Right atrium auricular region (tissue), 2 donors: ENCODE measurements at regions not wholly inside any gene's neighbourhood (a gene's known extent, or its start where the extent isn't known, plus 50 kb on each side); places are given as distances from the start of the nearest gene placed in this dataset.

Source experiments
- DNase-seq: peaks from one replicate; pipeline ENCODE4 v3.0.0-alpha.2; 2019; ENCODE audit warnings: low spot score
- H3K27ac ChIP-seq, 2 donors: fragments of 200-600 bp; sonication (generic); 1 replicate in 1 of 2; 2 replicates in 1 of 2; pipeline ENCODE4 v1.5.1; 2016 to 2019
- H3K27me3 ChIP-seq, 2 donors: fragments of 200-600 bp; sonication (generic); one replicate each; pipeline versions ENCODE4 v1.5.1 to v1.6.0; 2017 to 2019
- H3K36me3 ChIP-seq: fragments of 200-600 bp; sonication (generic); one replicate; pipeline ENCODE4 v1.5.1; 2016
- H3K4me1 ChIP-seq, 2 donors: fragments of 200-600 bp; sonication (generic); one replicate each; pipeline versions ENCODE4 v1.5.1 to v1.6.0; 2017 to 2019
- H3K4me3 ChIP-seq, 2 donors: fragments of 200-600 bp; sonication (generic); 1 replicate in 1 of 2; 2 replicates in 1 of 2; pipeline ENCODE4 v1.5.1; 2017 to 2019; ENCODE audit warnings: mild to moderate bottlenecking in 1 of 2, moderate library complexity in 1 of 2
- H3K9me3 ChIP-seq, 2 donors: fragments of 200-600 bp; sonication (generic); one replicate each; pipeline ENCODE4 v1.5.1; 2019
- TF ChIP-seq, protein P1 (sequence below), 2 donors: fragments of 200-600 bp; sonication (generic); IDR thresholded peaks; one replicate each; pipeline ENCODE4 v1.5.1; 2019; ENCODE audit warnings: antibody characterized with exemption in 2 of 2

DNA sequence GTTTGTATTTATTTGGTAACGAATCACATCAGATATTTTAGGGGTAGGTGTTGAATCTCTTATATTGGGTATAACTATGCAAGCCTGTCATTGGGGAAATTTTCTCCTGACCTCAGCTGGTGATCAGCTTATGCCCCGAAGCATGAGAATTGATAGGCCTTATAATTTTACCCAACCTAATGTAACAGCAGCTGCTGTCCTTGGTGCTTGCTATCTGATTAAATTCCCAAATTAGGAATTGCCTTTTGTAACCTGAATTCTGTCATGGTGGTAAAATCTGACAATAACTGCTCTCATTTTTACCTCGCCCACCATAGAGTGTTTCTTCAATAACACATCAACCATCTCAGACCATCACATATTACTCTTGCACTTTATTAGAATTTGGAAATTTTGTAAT lies 1542.6 kb upstream of the PIK3C3 start:
- no peaks in the 10 kb centered on the region for H3K9me3 ChIP-seq
- TF ChIP-seq, protein P1, sequence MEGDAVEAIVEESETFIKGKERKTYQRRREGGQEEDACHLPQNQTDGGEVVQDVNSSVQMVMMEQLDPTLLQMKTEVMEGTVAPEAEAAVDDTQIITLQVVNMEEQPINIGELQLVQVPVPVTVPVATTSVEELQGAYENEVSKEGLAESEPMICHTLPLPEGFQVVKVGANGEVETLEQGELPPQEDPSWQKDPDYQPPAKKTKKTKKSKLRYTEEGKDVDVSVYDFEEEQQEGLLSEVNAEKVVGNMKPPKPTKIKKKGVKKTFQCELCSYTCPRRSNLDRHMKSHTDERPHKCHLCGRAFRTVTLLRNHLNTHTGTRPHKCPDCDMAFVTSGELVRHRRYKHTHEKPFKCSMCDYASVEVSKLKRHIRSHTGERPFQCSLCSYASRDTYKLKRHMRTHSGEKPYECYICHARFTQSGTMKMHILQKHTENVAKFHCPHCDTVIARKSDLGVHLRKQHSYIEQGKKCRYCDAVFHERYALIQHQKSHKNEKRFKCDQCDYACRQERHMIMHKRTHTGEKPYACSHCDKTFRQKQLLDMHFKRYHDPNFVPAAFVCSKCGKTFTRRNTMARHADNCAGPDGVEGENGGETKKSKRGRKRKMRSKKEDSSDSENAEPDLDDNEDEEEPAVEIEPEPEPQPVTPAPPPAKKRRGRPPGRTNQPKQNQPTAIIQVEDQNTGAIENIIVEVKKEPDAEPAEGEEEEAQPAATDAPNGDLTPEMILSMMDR (IDR thresholded peaks at IDR 0.05) = no peak
- H3K4me1 ChIP-seq = no peaks in the 10 kb centered on the region
- no peak for DNase-seq
- no peak overlapping the region for H3K4me3 ChIP-seq
- no peaks in the 10 kb centered on the region for H3K27me3 ChIP-seq
- H3K27ac ChIP-seq = no peak overlapping the region
- H3K36me3 ChIP-seq = no peaks in the 10 kb centered on the region

DNA sequence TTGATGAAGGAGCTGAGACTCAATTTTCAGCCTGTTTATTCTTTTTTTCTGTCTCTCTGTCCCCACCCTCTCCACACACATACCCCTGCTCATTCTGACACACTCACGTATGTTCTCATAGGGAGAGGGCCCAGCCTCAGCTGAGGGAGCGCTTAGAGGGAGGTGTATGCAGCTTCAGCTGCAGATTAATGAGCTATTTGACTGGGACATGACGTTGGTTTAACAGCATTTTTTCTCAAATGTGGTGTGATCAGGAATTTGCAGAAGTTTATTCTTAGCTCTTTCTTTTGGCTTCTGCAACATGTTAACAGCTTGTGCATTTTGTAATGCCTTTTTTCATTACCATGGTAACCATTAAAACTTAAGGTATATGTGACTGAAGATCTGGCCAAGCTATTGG lies 1547.1 kb upstream of the PIK3C3 start:
- H3K27me3 ChIP-seq = no peaks in the 10 kb centered on the region
- no peaks in the 10 kb centered on the region for H3K9me3 ChIP-seq
- H3K4me3 ChIP-seq = no peak overlapping the region
- no peaks in the 10 kb centered on the region for H3K36me3 ChIP-seq
- no peak overlapping the region for H3K27ac ChIP-seq
- no peaks in the 10 kb centered on the region for H3K4me1 ChIP-seq
- DNase-seq = no peak
- TF ChIP-seq, protein P1 (IDR thresholded peaks at IDR 0.05) = no peak

DNA sequence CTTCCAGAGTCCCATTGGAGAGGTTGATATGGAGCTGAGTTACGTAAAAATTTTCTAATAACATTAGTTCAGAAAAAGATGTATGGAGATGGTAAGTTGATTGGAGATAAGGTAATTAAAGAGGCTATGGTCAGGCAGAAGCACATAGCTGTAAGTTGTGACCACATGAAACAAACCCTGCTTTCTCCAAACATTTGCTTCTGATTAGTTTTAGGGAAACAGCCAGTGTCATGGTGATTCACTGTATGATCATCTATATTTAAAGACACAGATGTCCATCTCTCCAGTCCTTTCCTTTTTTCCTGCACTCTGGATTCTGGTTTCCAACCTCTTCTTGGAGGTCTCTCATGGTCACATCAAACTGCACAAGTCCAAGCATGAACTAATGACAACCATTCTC lies 1550.8 kb upstream of the PIK3C3 start:
- no peak for DNase-seq
- no peak overlapping the region for H3K27ac ChIP-seq
- H3K4me3 ChIP-seq = no peak overlapping the region
- TF ChIP-seq, protein P1 (IDR thresholded peaks at IDR 0.05) = no peak
- no peaks in the 10 kb centered on the region for H3K27me3 ChIP-seq
- H3K4me1 ChIP-seq = no peaks in the 10 kb centered on the region
- H3K9me3 ChIP-seq = no peaks in the 10 kb centered on the region
- no peaks in the 10 kb centered on the region for H3K36me3 ChIP-seq

DNA sequence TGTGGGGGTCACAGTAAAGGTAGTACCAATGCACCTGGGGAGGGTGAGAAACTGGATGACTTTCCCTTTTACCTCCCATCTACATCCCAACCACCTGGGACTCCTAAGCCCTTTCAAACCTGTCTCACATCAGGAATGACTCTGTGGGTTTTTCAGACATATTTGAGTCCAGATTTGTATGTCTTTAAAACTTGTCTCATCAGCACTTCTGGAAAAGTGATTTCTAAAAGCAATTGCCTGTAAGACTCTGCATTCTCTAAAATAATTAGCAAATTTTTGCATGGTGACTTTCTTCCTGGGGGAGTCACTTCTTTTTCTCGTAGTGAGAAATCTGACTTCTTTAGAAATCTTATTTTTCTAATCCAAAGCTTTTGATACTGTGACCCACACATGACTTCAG lies 1553.0 kb upstream of the PIK3C3 start:
- Histone ChIP-seq H3K36me3 (no peaks in the 10 kb centered on the region), H3K4me1 (no peaks in the 10 kb centered on the region), H3K4me3 (no peak overlapping the region), H3K27ac (no peak overlapping the region), H3K9me3 (no peaks in the 10 kb centered on the region), H3K27me3 (no peaks in the 10 kb centered on the region)
- TF ChIP-seq, protein P1 (IDR thresholded peaks at IDR 0.05) = no peak
- no peak for DNase-seq

DNA sequence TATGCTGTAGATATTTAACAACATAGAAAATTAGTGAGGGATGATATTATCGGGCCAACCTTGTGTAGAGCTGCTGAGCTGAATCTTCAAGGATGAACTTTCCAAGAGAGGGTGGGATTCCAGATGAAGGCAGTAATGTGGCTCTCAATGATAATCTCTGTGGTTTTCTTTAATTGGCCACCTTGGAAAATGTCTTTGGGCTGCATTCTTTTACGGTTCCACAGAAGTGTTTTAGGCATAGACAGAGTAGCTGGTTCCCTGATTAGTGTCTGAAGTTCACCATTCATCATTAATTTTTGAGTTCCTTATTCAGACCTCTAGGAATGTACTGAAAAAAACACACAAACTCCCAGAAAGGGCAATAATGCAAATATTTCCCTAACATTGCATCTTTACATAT lies 1566.9 kb upstream of the PIK3C3 start:
- TF ChIP-seq, protein P1 (IDR thresholded peaks at IDR 0.05) = no peak
- Histone ChIP-seq H3K27ac (no peak overlapping the region), H3K4me3 (no peak overlapping the region), H3K9me3 (no peaks in the 10 kb centered on the region), H3K27me3 (no peaks in the 10 kb centered on the region), H3K4me1 (no peaks in the 10 kb centered on the region), H3K36me3 (no peaks in the 10 kb centered on the region)
- no peak for DNase-seq

DNA sequence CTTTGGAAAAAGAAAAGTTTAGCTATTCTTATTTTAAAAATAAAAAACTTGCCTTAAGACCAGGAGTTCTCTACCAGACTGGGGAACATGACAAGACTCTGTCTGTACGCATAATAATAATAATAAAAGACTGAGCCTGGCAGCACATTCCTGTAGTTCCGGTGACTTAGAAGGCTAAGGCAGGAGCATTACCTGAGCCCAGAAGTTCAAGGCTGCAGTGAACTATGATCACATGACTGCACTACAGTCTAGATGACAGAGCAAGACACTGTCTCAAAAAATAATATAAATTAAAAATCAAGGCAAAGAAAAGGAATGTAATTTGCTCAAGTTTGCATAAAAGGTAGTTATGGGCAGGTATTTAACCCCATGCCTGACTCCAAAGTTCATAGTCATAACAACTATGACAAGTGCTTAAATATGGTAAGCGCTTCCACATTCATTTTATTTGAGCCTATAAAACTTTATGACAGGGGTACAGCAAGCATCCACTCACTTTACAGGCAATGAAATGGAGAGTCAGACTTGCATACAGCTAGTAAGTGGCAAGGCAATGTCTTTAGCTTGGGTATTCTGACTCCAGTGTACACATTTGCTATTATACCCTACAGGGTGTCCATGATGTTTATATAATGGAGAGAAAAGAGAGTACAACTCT lies 1567.8 kb upstream of the PIK3C3 start:
- Histone ChIP-seq H3K9me3 (no peaks in the 10 kb centered on the region), H3K36me3 (no peaks in the 10 kb centered on the region), H3K4me3 (no peak overlapping the region), H3K27ac (no peak overlapping the region), H3K27me3 (no peaks in the 10 kb centered on the region), H3K4me1 (no peaks in the 10 kb centered on the region)
- no peak for DNase-seq
- TF ChIP-seq, protein P1 (IDR thresholded peaks at IDR 0.05) = no peak
